CD14-positive monocyte (primary cell): ENCODE measurements at regions not wholly inside any gene's neighbourhood (a gene's known extent, or its start where the extent isn't known, plus 50 kb on each side); places are given as distances from the start of the nearest gene placed in this dataset.

Source experiments
- DNase-seq, 3 donors: peaks; one replicate each; pipeline ENCODE4 v3.0.0-alpha.2; 2011 to 2022
- H2AFZ ChIP-seq: 2 replicates; pipeline ENCODE4 v1.6.0; 2012; ENCODE audit warnings: mild to moderate bottlenecking, low read depth, low read length, inconsistent platforms; ENCODE audit not compliant: insufficient read depth, poor library complexity, severe bottlenecking
- H3K27ac ChIP-seq, 2 donors: 1 replicate in 1 of 2; 2 replicates in 1 of 2; pipeline ENCODE4 v1.5.1; 2012 to 2013; ENCODE audit warnings: low read length in 2 of 2, control low read depth in 1 of 2, inconsistent platforms in 1 of 2, low read depth in 1 of 2, mild to moderate bottlenecking in 1 of 2
- H3K27me3 ChIP-seq, 2 donors: one replicate each; pipeline versions ENCODE4 v1.6.0 to v1.6.1; 2011 to 2013; ENCODE audit warnings: low read length in 2 of 2; ENCODE audit not compliant: control insufficient read depth in 2 of 2, insufficient read depth in 2 of 2
- H3K36me3 ChIP-seq, 2 donors: replicated peaks in 1 of 2; 1 replicate in 1 of 2; 2 replicates in 1 of 2; pipeline versions ENCODE4 v1.5.1 to v1.6.1; 2012 to 2013; ENCODE audit warnings: low read length in 2 of 2, control low read depth in 1 of 2, inconsistent platforms in 1 of 2, mild to moderate bottlenecking in 1 of 2; ENCODE audit not compliant: insufficient read depth in 2 of 2, control insufficient read depth in 1 of 2
- H3K4me1 ChIP-seq, 2 donors: 1 replicate in 1 of 2; 2 replicates in 1 of 2; pipeline versions ENCODE4 v1.5.1 to v1.6.1; 2012 to 2013; ENCODE audit warnings: low read length in 2 of 2, control low read depth in 1 of 2, inconsistent platforms in 1 of 2, mild to moderate bottlenecking in 1 of 2, moderate library complexity in 1 of 2; ENCODE audit not compliant: insufficient read depth in 2 of 2, control insufficient read depth in 1 of 2
- H3K4me2 ChIP-seq: replicated peaks from 2 replicates; pipeline ENCODE3; 2012; ENCODE audit warnings: low read length, moderate library complexity, mild to moderate bottlenecking; ENCODE audit not compliant: poor library complexity, severe bottlenecking; ENCODE audit errors: extremely low read depth
- H3K4me3 ChIP-seq, 3 experiments: fragments of 200-600 bp in 1 of 3; sonication (generic) in 1 of 3; replicated peaks in 1 of 3; 1 replicate in 2 of 3; 2 replicates in 1 of 3; pipeline ENCODE4 v1.5.1; 2011 to 2013; ENCODE audit warnings: low read length in 3 of 3, mild to moderate bottlenecking in 3 of 3, control low read depth in 2 of 3, low read depth in 2 of 3, inconsistent platforms in 1 of 3, moderate library complexity in 1 of 3
- H3K79me2 ChIP-seq: 2 replicates; pipeline ENCODE4 v1.6.0; 2012; ENCODE audit warnings: mild to moderate bottlenecking, control low read depth, inconsistent platforms, low read length, moderate library complexity; ENCODE audit not compliant: insufficient read depth
- H3K9ac ChIP-seq: 2 replicates; pipeline ENCODE4 v1.6.0; 2017; ENCODE audit warnings: low read length, mild to moderate bottlenecking; ENCODE audit not compliant: insufficient read depth, poor library complexity, severe bottlenecking
- H3K9me3 ChIP-seq, 2 donors: replicated peaks in 1 of 2; 1 replicate in 1 of 2; 2 replicates in 1 of 2; pipeline versions ENCODE4 v1.5.1 to v1.6.1; 2012 to 2013; ENCODE audit warnings: low read length in 2 of 2, control low read depth in 1 of 2; ENCODE audit not compliant: control insufficient read depth in 1 of 2, insufficient read depth in 1 of 2
- H4K20me1 ChIP-seq: 2 replicates; pipeline ENCODE4 v1.6.0; 2012; ENCODE audit warnings: mild to moderate bottlenecking, low read length, control low read depth, moderate library complexity; ENCODE audit not compliant: insufficient read depth
- H3K27ac Mint-ChIP-seq, 7 donors: one replicate each; pipeline ENCODE4 v1.8.0; 2020; ENCODE audit warnings: mild to moderate bottlenecking in 7 of 7, mixed read lengths in 7 of 7, moderate library complexity in 6 of 7, inconsistent platforms in 2 of 7
- H3K27me3 Mint-ChIP-seq, 3 donors: one replicate each; pipeline ENCODE4 v1.8.0; 2021 to 2022; ENCODE audit warnings: low read depth in 3 of 3, mild to moderate bottlenecking in 3 of 3, mixed read lengths in 3 of 3, moderate library complexity in 3 of 3, inconsistent platforms in 1 of 3
- H3K36me3 Mint-ChIP-seq, 2 donors: one replicate each; pipeline ENCODE4 v1.8.0; 2020; ENCODE audit warnings: mixed read lengths in 2 of 2, inconsistent platforms in 1 of 2, mild to moderate bottlenecking in 1 of 2
- H3K4me1 Mint-ChIP-seq: one replicate; pipeline ENCODE4 v1.8.0; 2020; ENCODE audit warnings: mild to moderate bottlenecking, mixed read lengths
- H3K4me3 Mint-ChIP-seq, 2 donors: one replicate each; pipeline ENCODE4 v1.8.0; 2020; ENCODE audit warnings: mild to moderate bottlenecking in 2 of 2, mixed read lengths in 2 of 2, moderate library complexity in 1 of 2
- H3K9me3 Mint-ChIP-seq, 7 donors: one replicate each; pipeline ENCODE4 v1.8.0; 2020 to 2022; ENCODE audit warnings: mixed read lengths in 7 of 7, mild to moderate bottlenecking in 6 of 7, moderate library complexity in 6 of 7, inconsistent platforms in 2 of 7
- WGBS: methylation state at CpG from one replicate; pipeline ENCODE4 v1.1.5; 2013; ENCODE audit warnings: missing lambda C conversion rate; ENCODE audit not compliant: insufficient coverage; 5-methylcytosine and 5-hydroxymethylcytosine counted together
- intact Hi-C, 2 donors: fragments of 100-400 bp; cut with micrococcal nuclease; formaldehyde crosslinking; loops; one replicate each; pipeline versions ENCODE4 v1.15.0 to v1.15.1; 2023
- TF ChIP-seq, protein P1 (sequence below): fragments of 200-600 bp; IDR thresholded peaks from one replicate; pipeline ENCODE4 v1.8.0; 2022; ENCODE audit warnings: antibody characterized with exemption, mild to moderate bottlenecking

DNA sequence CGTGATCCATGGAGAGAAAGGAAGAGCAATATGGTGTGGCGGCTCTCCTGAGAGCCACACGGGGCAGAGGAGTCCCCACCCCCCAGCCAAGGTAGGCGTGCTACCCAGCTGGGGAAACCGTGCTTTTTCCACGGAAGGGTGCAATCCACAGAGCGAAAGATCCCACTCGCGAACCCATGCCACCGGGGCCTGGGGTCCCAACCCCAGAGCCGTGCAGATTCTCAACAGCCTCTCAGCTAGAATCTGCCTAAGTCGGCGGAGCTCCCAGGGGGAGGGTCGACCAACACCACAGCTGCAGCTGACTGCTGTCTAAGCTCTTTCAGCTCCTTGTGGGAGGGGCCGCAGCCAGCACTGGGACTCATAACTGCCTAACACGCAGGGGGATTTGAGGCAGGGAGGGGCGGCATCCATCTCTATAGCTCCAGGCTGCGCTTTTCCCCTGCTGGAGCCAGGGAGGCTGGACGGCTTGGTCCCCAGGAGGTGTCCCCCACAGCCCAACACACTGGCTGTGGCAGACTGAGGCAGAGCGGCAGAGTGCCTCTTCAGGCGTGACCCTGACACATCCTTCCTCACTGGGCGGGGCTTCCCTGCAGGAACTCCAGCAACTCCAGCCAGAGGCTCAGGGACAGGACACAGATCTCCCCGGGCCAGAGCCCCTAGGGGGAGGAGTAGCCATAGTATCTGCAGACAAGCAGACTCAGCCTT is 107.6 kb upstream of the ZBTB20 start:
- no peaks in the 10 kb centered on the region for H3K27me3 ChIP-seq

DNA sequence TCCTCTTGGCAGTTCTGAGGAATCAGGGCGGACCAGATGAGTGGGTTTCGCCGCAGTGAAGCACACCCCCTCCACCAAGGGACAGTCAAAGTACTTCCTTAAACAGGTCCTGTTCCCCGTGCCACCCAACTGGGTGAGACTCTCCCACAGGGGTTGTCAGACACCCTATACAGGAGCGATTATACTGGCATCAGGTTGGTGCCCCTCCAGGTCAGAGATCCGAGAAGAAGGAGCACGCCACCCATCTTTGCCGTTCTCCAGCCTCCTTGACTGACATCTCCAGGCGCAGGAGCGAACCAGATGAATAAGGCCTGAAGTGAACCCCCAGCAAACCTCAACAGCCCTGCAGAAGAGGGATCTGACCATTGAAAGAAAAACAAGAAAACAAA is 108.1 kb upstream of the ZBTB20 start:
- no peak overlapping the region for H3K4me2 ChIP-seq
- no peaks in the 10 kb centered on the region for H3K79me2 ChIP-seq
- Mint-ChIP-seq H3K27ac (no peak overlapping the region), H3K4me3 (no peak overlapping the region), H3K9me3 (peaks cover 10 to 22% (median 16%) of the 10 kb centered on the region in 7 donors), H3K27me3 (peaks cover 0 to 2% (median 1%) of the 10 kb centered on the region in 3 donors), H3K4me1 (no peaks in the 10 kb centered on the region), H3K36me3 (no peaks in the 10 kb centered on the region)
- intact Hi-C loops, result no loop called here
- no peak overlapping the region for H2AFZ ChIP-seq
- no peak overlapping the region for H3K4me3 ChIP-seq
- H3K4me1 ChIP-seq, result no peaks in the 10 kb centered on the region
- H3K27ac ChIP-seq, result no peak overlapping the region
- peaks cover 12 to 16% of the 10 kb centered on the region in 2 donors for H3K9me3 ChIP-seq
- H3K36me3 ChIP-seq, result no peaks in the 10 kb centered on the region
- no peak overlapping the region for H3K9ac ChIP-seq
- DNase-seq, result no peak
- TF ChIP-seq, protein P1, sequence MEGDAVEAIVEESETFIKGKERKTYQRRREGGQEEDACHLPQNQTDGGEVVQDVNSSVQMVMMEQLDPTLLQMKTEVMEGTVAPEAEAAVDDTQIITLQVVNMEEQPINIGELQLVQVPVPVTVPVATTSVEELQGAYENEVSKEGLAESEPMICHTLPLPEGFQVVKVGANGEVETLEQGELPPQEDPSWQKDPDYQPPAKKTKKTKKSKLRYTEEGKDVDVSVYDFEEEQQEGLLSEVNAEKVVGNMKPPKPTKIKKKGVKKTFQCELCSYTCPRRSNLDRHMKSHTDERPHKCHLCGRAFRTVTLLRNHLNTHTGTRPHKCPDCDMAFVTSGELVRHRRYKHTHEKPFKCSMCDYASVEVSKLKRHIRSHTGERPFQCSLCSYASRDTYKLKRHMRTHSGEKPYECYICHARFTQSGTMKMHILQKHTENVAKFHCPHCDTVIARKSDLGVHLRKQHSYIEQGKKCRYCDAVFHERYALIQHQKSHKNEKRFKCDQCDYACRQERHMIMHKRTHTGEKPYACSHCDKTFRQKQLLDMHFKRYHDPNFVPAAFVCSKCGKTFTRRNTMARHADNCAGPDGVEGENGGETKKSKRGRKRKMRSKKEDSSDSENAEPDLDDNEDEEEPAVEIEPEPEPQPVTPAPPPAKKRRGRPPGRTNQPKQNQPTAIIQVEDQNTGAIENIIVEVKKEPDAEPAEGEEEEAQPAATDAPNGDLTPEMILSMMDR, result no peak
- H3K27me3 ChIP-seq, result no peaks in the 10 kb centered on the region
- no peaks in the 10 kb centered on the region for H4K20me1 ChIP-seq
- 96% methylated on average over 10 of the region's 10 CpGs for WGBS

More for the DNA sequence above, 107.6 kb upstream of the ZBTB20 start:
- Histone ChIP-seq H3K9ac (no peak overlapping the region), H3K4me2 (no peak overlapping the region), H4K20me1 (no peaks in the 10 kb centered on the region), H3K79me2 (no peaks in the 10 kb centered on the region), H3K9me3 (peaks cover 12 to 16% of the 10 kb centered on the region in 2 donors), H3K36me3 (no peaks in the 10 kb centered on the region), H3K4me3 (no peak overlapping the region), H3K27ac (no peak overlapping the region), H2AFZ (no peak overlapping the region), H3K4me1 (no peaks in the 10 kb centered on the region)
- no peak for DNase-seq
- TF ChIP-seq, protein P1, result no peak
- H3K4me3 Mint-ChIP-seq, result no peak overlapping the region
- H3K4me1 Mint-ChIP-seq, result no peaks in the 10 kb centered on the region
- no peak overlapping the region for H3K27ac Mint-ChIP-seq
- peaks cover 0 to 1% (median 0%) of the 10 kb centered on the region in 3 donors for H3K27me3 Mint-ChIP-seq
- intact Hi-C loops, result no loop called here
- H3K36me3 Mint-ChIP-seq, result no peaks in the 10 kb centered on the region
- H3K9me3 Mint-ChIP-seq, result peaks cover 10 to 22% (median 16%) of the 10 kb centered on the region in 7 donors
- 92% methylated on average over 20 of the region's 23 CpGs for WGBS
